Breast epithelium (tissue), 3 donors: ENCODE measurements at regions not wholly inside any gene's neighbourhood (a gene's known extent, or its start where the extent isn't known, plus 50 kb on each side); places are given as distances from the start of the nearest gene placed in this dataset.

Source experiments
- CTCF ChIP-seq, 3 donors: fragments of 450-650 bp; IDR thresholded peaks; one replicate each; pipeline ENCODE4 v1.5.1; 2016 to 2017; ENCODE audit warnings: antibody characterized with exemption in 3 of 3, mild to moderate bottlenecking in 3 of 3, moderate library complexity in 3 of 3
- POLR2A ChIP-seq: fragments of 450-650 bp; IDR thresholded peaks from one replicate; pipeline ENCODE4 v1.6.1; 2016; ENCODE audit warnings: antibody characterized with exemption, mild to moderate bottlenecking, moderate library complexity

GRCh38 chr11:39220069-39220468, 2239.4 kb downstream of the LRRC4C start:
- no peak for TF ChIP-seq CTCF (IDR thresholded peaks at IDR 0.05)
- no peak for TF ChIP-seq POLR2A
